ENCODE measurements at regions not wholly inside any gene's neighbourhood (a gene's known extent, or its start where the extent isn't known, plus 50 kb on each side); places are given as distances from the start of the nearest gene placed in this dataset.

DNA sequence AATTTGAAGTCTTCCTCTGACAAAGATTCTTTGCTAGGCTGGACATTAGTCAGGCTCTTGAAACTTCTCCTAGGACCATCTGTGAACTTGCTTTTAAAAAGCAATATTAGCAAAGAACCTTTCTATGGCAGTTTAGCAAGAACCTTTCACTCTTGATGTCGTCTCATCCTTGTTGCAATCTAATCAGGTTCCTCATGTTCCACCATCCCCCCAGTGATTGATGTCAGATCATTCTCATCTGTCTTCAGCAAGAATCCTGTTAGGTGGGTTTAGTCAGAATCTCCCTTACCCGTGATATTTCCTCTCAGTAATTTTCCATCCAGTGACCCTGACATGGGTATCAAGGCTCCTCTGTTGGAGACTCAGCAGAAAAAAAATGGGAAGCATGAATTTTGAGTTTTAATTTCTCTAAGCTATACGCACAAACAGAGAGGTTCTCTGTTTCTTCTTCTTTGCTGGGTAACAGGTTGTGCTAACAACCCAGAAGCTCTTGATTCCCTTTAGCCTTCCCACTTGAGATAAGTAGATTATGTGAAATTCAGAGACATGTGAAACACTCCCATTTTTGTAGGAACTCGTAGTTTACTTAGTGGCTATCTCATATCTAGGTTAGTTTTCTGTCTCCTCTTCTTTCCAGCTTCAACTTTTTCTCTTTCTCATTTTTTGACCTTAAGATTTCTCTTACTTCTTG is 507.4 kb downstream of the C4orf33 start:
- TF ChIP-seq CTCF (IDR thresholded peaks at IDR 0.05; ENCODE audit: control insufficient read depth, insufficient read depth, low read depth, low read length, missing control alignments) = no peak
- no peak overlapping the region for H3K4me3 ChIP-seq (ENCODE audit: control insufficient read depth, low read depth, low read length)
- DNase-seq (ENCODE audit: low read depth) = no peak

DNA sequence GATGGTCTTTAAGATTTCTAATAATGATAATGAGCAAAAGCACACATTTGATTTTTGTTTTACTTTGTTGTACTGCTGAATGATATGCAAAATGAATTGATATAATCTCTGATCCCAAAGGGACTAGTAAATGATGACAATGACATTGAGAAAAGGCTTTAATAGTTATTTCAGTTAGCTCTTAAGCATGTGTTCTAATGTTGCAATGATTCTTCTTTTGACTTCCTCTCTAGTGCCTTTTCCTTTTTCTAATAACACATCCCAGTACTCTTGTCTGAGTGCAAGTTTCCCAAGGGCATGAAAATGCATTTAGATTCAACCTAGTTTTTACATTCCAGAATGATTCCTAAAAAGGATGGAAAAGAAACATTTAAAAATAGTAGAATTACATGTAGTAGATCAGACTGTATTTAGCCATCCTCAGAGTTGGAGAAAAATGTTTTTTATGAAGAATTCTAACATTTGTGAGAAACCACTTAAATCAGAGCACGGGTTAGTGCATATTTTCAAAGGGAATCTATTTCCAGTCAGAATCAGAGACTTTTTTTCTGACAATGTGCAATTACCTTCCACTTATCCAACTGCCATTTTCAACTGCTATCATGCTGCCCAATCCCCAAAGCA is 508.8 kb downstream of the C4orf33 start:
- no peak overlapping the region for H3K4me3 ChIP-seq (ENCODE audit: control insufficient read depth, low read depth, low read length)
- TF ChIP-seq CTCF (IDR thresholded peaks at IDR 0.05; ENCODE audit: control insufficient read depth, insufficient read depth, low read depth, low read length, missing control alignments) = no peak
- no peak for DNase-seq (ENCODE audit: low read depth)

- no peak overlapping the region for H3K4me3 ChIP-seq (ENCODE audit: control insufficient read depth, low read depth, low read length)
- TF ChIP-seq CTCF (IDR thresholded peaks at IDR 0.05; ENCODE audit: control insufficient read depth, insufficient read depth, low read depth, low read length, missing control alignments) = no peak
- no peak for DNase-seq (ENCODE audit: low read depth)
Measured at GRCh38 chr4:129614611-129615010, 518.7 kb downstream of the C4orf33 start.

DNA sequence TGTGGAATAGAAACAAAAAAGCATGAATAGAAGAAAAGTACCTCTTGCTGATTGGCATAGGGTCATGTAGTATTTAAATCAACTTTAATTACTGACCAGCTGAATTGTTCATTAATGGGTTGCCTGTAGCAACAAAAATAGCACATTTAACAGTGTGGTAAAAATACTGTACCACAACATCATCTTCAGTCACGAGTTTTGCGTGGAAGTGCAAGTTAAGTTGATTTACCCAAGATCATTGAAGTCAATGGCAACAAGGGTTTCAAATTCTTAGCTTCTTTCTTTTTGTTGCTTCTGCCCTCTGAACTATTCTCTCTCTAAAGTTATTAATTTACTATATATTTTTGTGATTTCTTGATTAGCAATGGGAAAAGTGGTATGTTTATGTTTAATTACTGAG is 526.6 kb downstream of the C4orf33 start:
- no peak for TF ChIP-seq CTCF (IDR thresholded peaks at IDR 0.05; ENCODE audit: control insufficient read depth, insufficient read depth, low read depth, low read length, missing control alignments)
- DNase-seq (ENCODE audit: low read depth) = no peak
- no peak overlapping the region for H3K4me3 ChIP-seq (ENCODE audit: control insufficient read depth, low read depth, low read length)

DNA sequence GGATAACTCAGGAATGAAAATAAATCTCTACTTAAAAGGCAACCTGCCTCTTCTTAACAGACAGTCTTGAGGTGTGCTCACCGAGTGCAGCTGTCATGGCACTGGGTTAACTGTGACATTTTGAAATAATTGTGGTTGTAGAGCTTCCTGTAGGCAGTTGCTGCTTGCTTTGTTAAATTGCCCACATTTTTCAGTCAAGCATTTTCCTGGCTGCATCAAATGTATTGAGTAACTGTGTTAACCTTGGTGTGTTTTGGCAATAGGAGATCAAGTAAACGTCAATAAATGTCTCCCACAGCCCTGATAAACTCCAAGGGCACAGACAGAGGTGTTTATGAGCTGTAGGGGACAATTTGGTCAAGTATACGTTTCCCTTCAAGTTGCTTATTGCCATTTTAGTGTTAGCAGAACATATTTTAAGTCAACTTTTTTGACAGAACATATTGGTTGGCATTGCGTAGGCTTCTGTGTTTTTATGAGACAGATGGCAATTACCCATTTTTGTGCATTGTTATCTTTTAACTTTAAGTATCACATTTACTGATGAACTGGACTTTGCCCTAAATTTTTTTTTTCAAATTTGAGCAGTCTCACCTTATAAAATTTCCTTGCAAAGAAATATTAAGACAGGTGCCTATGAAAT is 527.4 kb downstream of the C4orf33 start:
- DNase-seq (ENCODE audit: low read depth) = no peak
- no peak overlapping the region for H3K4me3 ChIP-seq (ENCODE audit: control insufficient read depth, low read depth, low read length)
- TF ChIP-seq CTCF (IDR thresholded peaks at IDR 0.05; ENCODE audit: control insufficient read depth, insufficient read depth, low read depth, low read length, missing control alignments) = no peak

GRCh38 chr4:129641179-129641578 is 545.2 kb downstream of the C4orf33 start:
- H3K4me3 ChIP-seq (ENCODE audit: control insufficient read depth, low read depth, low read length) = no peak overlapping the region
- no peak for DNase-seq (ENCODE audit: low read depth)
- peak; percentile 47 for TF ChIP-seq CTCF (IDR thresholded peaks at IDR 0.05; ENCODE audit: control insufficient read depth, insufficient read depth, low read depth, low read length, missing control alignments)
